Fibroblast of lung (primary cell): ENCODE measurements at regions not wholly inside any gene's neighbourhood (a gene's known extent, or its start where the extent isn't known, plus 50 kb on each side); places are given as distances from the start of the nearest gene placed in this dataset.

Experiments used
- DNase-seq, 2 donors: peaks; one replicate each; pipeline versions ENCODE4 v3.0.0 to v3.0.0-alpha.2; 2010; ENCODE audit warnings: low read depth in 2 of 2
- H2AFZ ChIP-seq: 2 replicates; pipeline ENCODE4 v1.5.1; 2012; ENCODE audit warnings: low read length, control low read depth, inconsistent platforms
- H3K27ac ChIP-seq: 2 replicates; pipeline ENCODE4 v1.5.1; 2011; ENCODE audit warnings: low read length, control low read depth; ENCODE audit not compliant: insufficient read depth
- H3K27me3 ChIP-seq: 2 replicates; pipeline ENCODE4 v1.5.1; 2011; ENCODE audit warnings: mild to moderate bottlenecking, low read length; ENCODE audit not compliant: control insufficient read depth, insufficient read depth
- H3K36me3 ChIP-seq: 2 replicates; pipeline ENCODE4 v1.5.1; 2011; ENCODE audit warnings: low read length; ENCODE audit not compliant: control insufficient read depth, insufficient read depth
- H3K4me1 ChIP-seq: 2 replicates; pipeline ENCODE4 v1.5.1; 2011; ENCODE audit warnings: low read length; ENCODE audit not compliant: control insufficient read depth, insufficient read depth; ENCODE audit errors: extremely low read depth
- H3K4me2 ChIP-seq: 2 replicates; pipeline ENCODE4 v1.5.1; 2011; ENCODE audit warnings: low read length, control low read depth; ENCODE audit not compliant: insufficient read depth; ENCODE audit errors: extremely low read depth
- H3K4me3 ChIP-seq, 4 experiments: fragments of 200-600 bp in 1 of 4; sonication (generic) in 1 of 4; replicated peaks in 1 of 4; 2 replicates each; pipeline ENCODE4 v1.5.1; 2011 to 2016; ENCODE audit warnings: low read length in 4 of 4, low read depth in 3 of 4, mild to moderate bottlenecking in 3 of 4, control low read depth in 2 of 4, inconsistent platforms in 1 of 4, mixed read lengths in 1 of 4; ENCODE audit not compliant: insufficient read depth in 1 of 4; ENCODE audit errors: control extremely low read depth in 1 of 4
- H3K79me2 ChIP-seq: 2 replicates; pipeline ENCODE4 v1.5.1; 2012; ENCODE audit warnings: mild to moderate bottlenecking, low read length, inconsistent platforms; ENCODE audit not compliant: control insufficient read depth, insufficient read depth
- H3K9ac ChIP-seq: 2 replicates; pipeline ENCODE4 v1.5.1; 2011; ENCODE audit warnings: mild to moderate bottlenecking, low read length, control low read depth; ENCODE audit not compliant: insufficient read depth
- H3K9me3 ChIP-seq: 2 replicates; pipeline ENCODE4 v1.5.1; 2012; ENCODE audit warnings: low read depth, low read length; ENCODE audit not compliant: control insufficient read depth, insufficient read depth
- H4K20me1 ChIP-seq: 2 replicates; pipeline ENCODE4 v1.5.1; 2011; ENCODE audit warnings: low read length; ENCODE audit not compliant: control insufficient read depth, insufficient read depth; ENCODE audit errors: extremely low read depth
- CTCF ChIP-seq, 2 donors: IDR thresholded peaks in 1 of 2; conservative IDR thresholded peaks in 1 of 2; 1 replicate in 1 of 2; 2 replicates in 1 of 2; pipeline ENCODE4 v1.5.1; 2011 to 2012; ENCODE audit warnings: low read length in 2 of 2, control low read depth in 1 of 2, inconsistent platforms in 1 of 2, low read depth in 1 of 2, mild to moderate bottlenecking in 1 of 2
- EZH2 ChIP-seq: IDR thresholded peaks from 2 replicates; pipeline ENCODE4 v1.5.1; 2012; ENCODE audit warnings: low read length, control low read depth, mild to moderate bottlenecking; ENCODE audit errors: missing control alignments

- no peaks in the 10 kb centered on the region for H3K36me3 ChIP-seq
- H3K27ac ChIP-seq: no peak overlapping the region
- no peak overlapping the region for H2AFZ ChIP-seq
- DNase-seq: no peak
- H3K9ac ChIP-seq: no peak overlapping the region
- TF ChIP-seq CTCF (conservative IDR thresholded peaks at IDR 0.05 in 1 of 2, IDR thresholded peaks at IDR 0.05 in 1 of 2; ENCODE audit: low read depth in 1 of 2, low read length in 2 of 2) (no peak), EZH2 (no peak)
- no peak overlapping the region for H3K4me2 ChIP-seq
- H3K79me2 ChIP-seq: no peaks in the 10 kb centered on the region
- H3K9me3 ChIP-seq: no peaks in the 10 kb centered on the region
- no peaks in the 10 kb centered on the region for H3K4me1 ChIP-seq
- no peak overlapping the region for H3K4me3 ChIP-seq
- no peaks in the 10 kb centered on the region for H4K20me1 ChIP-seq
- H3K27me3 ChIP-seq: no peaks in the 10 kb centered on the region
These were observed 263.8 kb downstream of the DHX35 start for GRCh38 chr20:39225978-39226377.

GRCh38 chr20:39225536-39225935, 263.4 kb downstream of the DHX35 start:
- DNase-seq: no peak
- Histone ChIP-seq H3K9ac (no peak overlapping the region), H3K79me2 (no peaks in the 10 kb centered on the region), H3K9me3 (no peaks in the 10 kb centered on the region), H3K27ac (no peak overlapping the region), H3K36me3 (no peaks in the 10 kb centered on the region), H2AFZ (no peak overlapping the region), H4K20me1 (no peaks in the 10 kb centered on the region), H3K27me3 (no peaks in the 10 kb centered on the region), H3K4me3 (no peak overlapping the region), H3K4me1 (no peaks in the 10 kb centered on the region), H3K4me2 (no peak overlapping the region)
- no peak for TF ChIP-seq CTCF (conservative IDR thresholded peaks at IDR 0.05 in 1 of 2, IDR thresholded peaks at IDR 0.05 in 1 of 2; ENCODE audit: low read depth in 1 of 2, low read length in 2 of 2)
- no peak for TF ChIP-seq EZH2

GRCh38 chr20:39222101-39222500, 260.0 kb downstream of the DHX35 start:
- no peak overlapping the region for H2AFZ ChIP-seq
- H3K79me2 ChIP-seq: no peaks in the 10 kb centered on the region
- H3K27ac ChIP-seq: no peak overlapping the region
- no peaks in the 10 kb centered on the region for H3K4me1 ChIP-seq
- H3K9ac ChIP-seq: no peak overlapping the region
- DNase-seq: no peak
- no peaks in the 10 kb centered on the region for H3K27me3 ChIP-seq
- no peaks in the 10 kb centered on the region for H3K36me3 ChIP-seq
- no peaks in the 10 kb centered on the region for H4K20me1 ChIP-seq
- no peak overlapping the region for H3K4me3 ChIP-seq
- H3K9me3 ChIP-seq: no peaks in the 10 kb centered on the region
- H3K4me2 ChIP-seq: no peak overlapping the region
- TF ChIP-seq CTCF (conservative IDR thresholded peaks at IDR 0.05 in 1 of 2, IDR thresholded peaks at IDR 0.05 in 1 of 2; ENCODE audit: low read depth in 1 of 2, low read length in 2 of 2) (no peak), EZH2 (no peak)
